BLaER1 (cell line): ENCODE measurements at regions not wholly inside any gene's neighbourhood (a gene's known extent, or its start where the extent isn't known, plus 50 kb on each side); places are given as distances from the start of the nearest gene placed in this dataset.
A peak's percentile ranks its signal among the peaks of the same experiment; 100 is the strongest.

Experiments
- H3K27ac ChIP-seq: shearing (Covaris generic); formaldehyde crosslinking; 2 replicates; pipeline ENCODE4 v1.8.1; 2022
- H3K27me3 ChIP-seq: shearing (Covaris generic); formaldehyde crosslinking; 2 replicates; pipeline ENCODE4 v1.8.1; 2022
- H3K36me3 ChIP-seq: shearing (Covaris generic); formaldehyde crosslinking; 2 replicates; pipeline ENCODE4 v1.8.1; 2022
- H3K4me1 ChIP-seq: shearing (Covaris generic); formaldehyde crosslinking; 2 replicates; pipeline ENCODE4 v1.8.1; 2022
- H3K4me2 ChIP-seq: shearing (Covaris generic); formaldehyde crosslinking; 2 replicates; pipeline ENCODE4 v1.8.1; 2022
- H3K4me3 ChIP-seq: shearing (Covaris generic); formaldehyde crosslinking; 2 replicates; pipeline ENCODE4 v1.8.1; 2022
- H3K9ac ChIP-seq: shearing (Covaris generic); formaldehyde crosslinking; 2 replicates; pipeline ENCODE4 v1.8.1; 2022
- H3K9me3 ChIP-seq: shearing (Covaris generic); formaldehyde crosslinking; 2 replicates; pipeline ENCODE4 v1.8.1; 2022
- H4K20me1 ChIP-seq: shearing (Covaris generic); formaldehyde crosslinking; 2 replicates; pipeline ENCODE4 v1.8.1; 2022
- Cebpa-rat ChIP-seq: shearing (Covaris generic); IDR thresholded peaks from 2 replicates; pipeline ENCODE4 v1.8.1; 2022

DNA sequence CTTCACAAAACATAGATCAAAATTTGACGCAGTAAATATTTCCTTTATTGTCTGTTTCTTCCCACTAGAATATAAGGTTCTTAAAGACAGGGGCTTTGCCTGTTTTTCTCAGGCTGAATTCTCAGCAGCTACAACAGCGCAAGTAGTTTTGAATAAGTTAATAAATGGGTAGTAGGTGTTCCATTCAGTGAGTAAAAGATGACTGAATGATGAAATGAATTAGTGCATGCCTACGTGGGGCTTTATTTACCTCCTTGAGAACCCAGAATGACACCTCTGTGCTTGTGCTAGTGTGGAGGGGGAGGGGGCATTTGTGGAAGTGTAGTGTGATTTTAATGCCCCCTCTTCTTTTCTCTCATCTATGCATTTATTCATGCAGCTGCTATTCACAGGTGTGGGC lies 278.9 kb downstream of the FBXW7 start:
- Histone ChIP-seq H3K27ac (no peak overlapping the region), H3K27me3 (no peaks in the 10 kb centered on the region), H3K4me2 (peak overlapping the region; percentile 68), H3K4me3 (no peak overlapping the region), H3K9ac (no peak overlapping the region), H3K9me3 (peaks cover 10% of the 10 kb centered on the region), H3K4me1 (peaks cover 46% of the 10 kb centered on the region), H3K36me3 (no peaks in the 10 kb centered on the region), H4K20me1 (no peaks in the 10 kb centered on the region)
- TF ChIP-seq Cebpa-rat = no peak

DNA sequence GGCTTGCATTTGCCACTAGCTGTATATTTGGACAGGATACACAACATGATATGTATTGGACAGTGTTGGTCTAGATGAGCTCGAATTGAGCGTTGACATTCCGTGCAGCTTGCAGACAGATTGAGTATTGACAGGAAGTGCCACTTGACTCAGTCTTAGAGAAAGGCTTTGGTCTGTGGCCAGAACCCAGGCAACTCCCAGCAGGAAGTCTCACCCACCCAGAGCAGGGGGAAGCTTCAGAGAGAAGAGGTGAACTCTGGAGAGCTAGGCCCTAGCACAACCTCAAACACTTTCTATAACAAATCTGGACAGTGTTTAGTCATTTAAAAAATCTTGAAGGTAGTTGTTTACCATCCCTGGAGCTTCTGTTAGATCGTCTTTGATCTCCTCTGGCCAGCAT lies 280.5 kb downstream of the FBXW7 start:
- no peak for TF ChIP-seq Cebpa-rat
- Histone ChIP-seq H3K36me3 (no peaks in the 10 kb centered on the region), H4K20me1 (no peaks in the 10 kb centered on the region), H3K9me3 (peaks cover 11% of the 10 kb centered on the region), H3K4me2 (peak overlapping the region; percentile 68), H3K27me3 (no peaks in the 10 kb centered on the region), H3K4me3 (no peak overlapping the region), H3K4me1 (peaks cover 46% of the 10 kb centered on the region), H3K9ac (peak overlapping the region; percentile 37; the same call in 1 of the 2 replicates), H3K27ac (no peak overlapping the region)

DNA sequence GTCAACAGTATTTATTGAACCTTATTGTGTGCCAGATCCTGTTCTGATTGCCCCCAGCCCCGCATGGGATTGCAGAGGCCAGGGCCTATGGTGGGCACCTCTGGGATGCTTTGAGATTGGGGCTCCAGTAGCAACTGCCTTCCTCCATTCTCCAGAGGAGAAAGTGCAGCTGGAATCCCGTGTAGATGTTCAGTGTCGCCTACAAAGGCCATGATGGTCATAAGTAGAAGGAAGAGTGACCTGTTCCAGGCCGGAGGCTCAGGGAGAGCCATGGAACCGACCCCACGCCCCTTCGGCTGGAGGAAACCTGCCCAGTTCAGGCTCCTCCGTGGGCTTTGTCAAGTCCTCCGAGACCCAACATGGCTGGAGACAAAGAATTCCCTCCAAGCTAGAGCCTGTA lies 287.5 kb downstream of the FBXW7 start:
- H3K9ac ChIP-seq = no peak overlapping the region
- no peak for TF ChIP-seq Cebpa-rat
- H3K9me3 ChIP-seq = peaks cover 26% of the 10 kb centered on the region
- H3K27me3 ChIP-seq = no peaks in the 10 kb centered on the region
- H3K4me1 ChIP-seq = peaks cover 23% of the 10 kb centered on the region
- H3K4me3 ChIP-seq = no peak overlapping the region
- no peak overlapping the region for H3K4me2 ChIP-seq
- no peak overlapping the region for H3K27ac ChIP-seq
- H3K36me3 ChIP-seq = no peaks in the 10 kb centered on the region
- no peaks in the 10 kb centered on the region for H4K20me1 ChIP-seq

DNA sequence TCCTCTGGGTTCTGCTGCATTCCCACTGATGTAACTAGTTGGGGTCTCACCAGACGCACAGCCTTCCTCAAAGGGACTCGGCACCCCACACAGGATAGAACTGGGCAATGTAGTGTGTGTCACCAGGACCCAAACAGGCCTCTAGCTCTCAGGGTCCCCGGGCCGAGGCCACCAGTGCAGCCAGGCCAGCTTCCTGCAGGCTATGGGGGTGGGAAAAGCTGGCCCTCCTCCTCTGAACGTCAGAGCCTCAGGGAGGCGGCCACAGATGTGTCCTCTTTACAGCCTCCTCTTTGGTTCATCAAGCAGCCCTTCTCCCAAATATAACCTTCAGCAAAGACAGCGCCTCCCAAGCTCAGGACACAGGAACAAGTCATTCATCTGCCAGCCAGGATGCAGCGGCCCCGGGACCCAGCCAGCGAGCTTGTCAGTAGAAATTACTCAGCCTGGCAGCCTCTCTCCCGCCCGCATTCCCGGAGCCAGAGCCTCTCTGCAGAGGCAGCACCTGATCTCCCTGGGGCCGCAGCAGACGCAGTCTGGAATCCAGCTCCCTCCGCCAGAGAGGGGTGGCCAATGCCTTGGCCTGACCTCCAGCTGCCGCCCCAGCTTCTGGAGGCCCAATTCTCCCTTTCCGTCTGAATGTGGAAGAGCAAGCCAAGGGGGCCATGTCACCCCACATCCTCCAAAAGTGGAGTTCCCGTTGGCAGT lies 288.5 kb downstream of the FBXW7 start:
- Histone ChIP-seq H3K27ac (no peak overlapping the region), H3K36me3 (no peaks in the 10 kb centered on the region), H3K9me3 (peaks cover 26% of the 10 kb centered on the region), H3K4me3 (no peak overlapping the region), H3K9ac (no peak overlapping the region), H3K4me2 (no peak overlapping the region), H3K4me1 (peaks cover 32% of the 10 kb centered on the region), H4K20me1 (no peaks in the 10 kb centered on the region), H3K27me3 (no peaks in the 10 kb centered on the region)
- no peak for TF ChIP-seq Cebpa-rat

DNA sequence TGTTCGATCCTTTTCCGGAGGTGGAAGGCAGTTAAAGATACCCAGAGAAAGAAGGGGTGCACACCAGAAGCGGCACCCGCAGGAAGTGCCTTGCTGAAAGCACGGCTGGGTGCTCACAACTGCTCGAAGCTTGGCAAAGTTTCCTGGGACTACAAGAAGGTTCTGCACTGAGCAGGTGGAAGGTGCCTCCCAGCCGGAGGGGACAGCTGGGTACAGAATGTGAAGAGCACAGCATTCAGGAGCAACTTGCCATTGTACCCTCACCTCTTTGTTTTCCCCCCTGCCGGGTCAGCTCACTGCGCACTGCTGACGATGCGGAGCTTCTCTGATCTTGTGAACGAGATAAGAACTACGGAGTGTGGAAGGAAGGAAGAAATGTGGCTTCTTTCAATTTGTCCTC lies 289.2 kb downstream of the FBXW7 start:
- Histone ChIP-seq H3K4me3 (no peak overlapping the region), H3K9me3 (peaks cover 20% of the 10 kb centered on the region), H4K20me1 (no peaks in the 10 kb centered on the region), H3K4me1 (peaks cover 35% of the 10 kb centered on the region), H3K27ac (no peak overlapping the region), H3K27me3 (no peaks in the 10 kb centered on the region), H3K9ac (no peak overlapping the region), H3K36me3 (no peaks in the 10 kb centered on the region), H3K4me2 (no peak overlapping the region)
- TF ChIP-seq Cebpa-rat = no peak

DNA sequence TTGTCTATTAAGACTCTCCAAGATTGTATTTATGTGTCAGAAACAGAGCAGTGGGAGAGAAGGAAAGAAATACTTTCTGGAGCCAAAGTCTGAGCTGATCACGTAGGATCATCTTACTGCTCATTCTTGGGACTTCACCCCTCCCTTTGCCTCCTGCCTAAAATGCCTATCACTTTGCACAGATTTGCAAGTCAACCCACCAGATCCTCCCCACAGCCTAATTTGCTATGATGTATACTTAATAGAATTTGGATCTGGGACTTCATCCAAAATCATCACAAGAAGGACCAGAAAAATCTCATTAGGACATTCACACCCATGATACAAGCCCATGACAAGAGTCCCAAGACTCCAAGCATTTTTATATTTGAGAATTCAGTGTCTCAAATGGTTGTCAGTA lies 290.2 kb downstream of the FBXW7 start:
- Histone ChIP-seq H3K9me3 (peaks cover 19% of the 10 kb centered on the region), H3K27ac (no peak overlapping the region), H3K4me1 (peaks cover 35% of the 10 kb centered on the region), H3K9ac (no peak overlapping the region), H3K27me3 (no peaks in the 10 kb centered on the region), H3K36me3 (no peaks in the 10 kb centered on the region), H3K4me2 (no peak overlapping the region), H4K20me1 (no peaks in the 10 kb centered on the region), H3K4me3 (no peak overlapping the region)
- no peak for TF ChIP-seq Cebpa-rat

DNA sequence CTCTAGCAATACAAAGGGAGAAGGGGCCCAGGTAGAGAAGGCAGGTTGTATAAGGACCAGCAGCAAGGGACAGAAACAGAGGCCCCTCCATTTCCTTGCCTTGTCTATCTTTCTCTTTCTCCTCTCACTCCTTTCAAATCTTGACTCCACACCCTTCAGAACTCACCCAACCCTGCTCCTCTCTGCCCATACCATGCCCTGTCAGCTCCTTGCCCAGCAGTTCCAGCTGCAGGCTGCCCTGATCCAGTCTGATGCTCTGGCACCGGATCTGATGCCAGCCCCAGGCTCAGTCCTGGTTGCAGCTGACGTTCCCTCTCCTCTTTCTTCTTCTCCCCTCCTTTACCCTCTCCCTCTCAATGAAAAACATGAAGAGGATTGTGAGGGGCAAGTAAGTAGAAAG lies 291.2 kb downstream of the FBXW7 start:
- TF ChIP-seq Cebpa-rat = no peak
- Histone ChIP-seq H3K4me3 (no peak overlapping the region), H3K27me3 (no peaks in the 10 kb centered on the region), H3K36me3 (no peaks in the 10 kb centered on the region), H3K9ac (no peak overlapping the region), H3K9me3 (peaks cover 19% of the 10 kb centered on the region), H3K27ac (no peak overlapping the region), H3K4me2 (peak overlapping the region; percentile 42), H4K20me1 (no peaks in the 10 kb centered on the region), H3K4me1 (peaks cover 35% of the 10 kb centered on the region)

DNA sequence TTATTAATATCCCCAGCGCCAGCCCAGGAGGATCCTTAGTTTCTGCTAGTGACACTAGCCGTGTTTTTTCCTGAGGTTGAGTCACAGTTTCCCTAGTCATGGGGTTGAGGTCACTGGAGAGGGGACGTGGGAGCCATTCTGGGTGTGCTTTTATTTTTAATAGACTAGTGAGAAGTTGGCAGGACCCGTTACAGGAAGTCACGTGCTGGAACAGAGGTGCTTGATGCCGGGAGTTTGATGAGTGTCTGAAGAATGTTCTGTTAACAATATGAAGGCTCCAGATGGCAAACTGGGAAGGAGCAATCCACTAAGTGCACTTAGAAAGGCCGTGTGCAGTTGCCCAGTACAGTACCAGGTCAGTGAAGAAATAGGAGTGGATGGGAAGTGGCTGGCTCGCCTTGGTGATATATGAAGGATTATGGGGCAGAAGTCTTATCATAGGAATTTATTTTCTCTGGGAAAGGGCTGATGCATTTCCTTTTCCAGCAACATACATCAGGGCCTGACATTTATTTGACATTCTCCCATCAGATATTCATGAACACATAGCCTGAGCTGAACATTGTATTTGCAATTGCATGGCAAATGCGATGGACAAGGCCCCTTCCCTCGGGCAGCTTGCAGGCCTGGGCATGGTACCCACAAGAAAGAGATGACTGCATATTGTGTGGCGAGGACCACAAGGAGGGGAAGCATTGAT lies 291.8 kb downstream of the FBXW7 start:
- Histone ChIP-seq H4K20me1 (no peaks in the 10 kb centered on the region), H3K9me3 (peaks cover 19% of the 10 kb centered on the region), H3K36me3 (no peaks in the 10 kb centered on the region), H3K9ac (no peak overlapping the region), H3K4me3 (no peak overlapping the region), H3K27me3 (no peaks in the 10 kb centered on the region), H3K4me2 (peak overlapping the region; percentile 42), H3K4me1 (peaks cover 35% of the 10 kb centered on the region), H3K27ac (no peak overlapping the region)
- TF ChIP-seq Cebpa-rat = no peak

DNA sequence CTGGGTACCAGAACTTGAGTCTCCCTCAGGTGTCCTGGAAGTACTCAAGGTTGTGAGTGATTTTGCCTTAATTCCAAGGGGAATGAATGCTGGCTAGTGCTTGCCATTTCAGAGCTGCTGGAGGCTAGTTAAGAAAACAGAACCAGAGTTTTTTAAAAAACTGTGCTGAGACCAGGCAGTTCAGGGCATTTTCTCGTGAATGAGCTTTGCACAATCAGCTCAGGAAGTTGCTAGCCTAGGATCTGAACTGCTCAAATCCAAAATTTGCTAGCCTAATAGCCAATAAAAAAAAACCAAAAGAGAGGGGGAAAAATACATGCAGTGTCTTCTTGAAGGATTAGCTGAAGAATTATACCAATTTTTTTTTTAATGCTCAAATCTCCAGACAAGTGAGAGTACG lies 292.7 kb downstream of the FBXW7 start:
- H3K9ac ChIP-seq = no peak overlapping the region
- H3K27me3 ChIP-seq = no peaks in the 10 kb centered on the region
- peaks cover 35% of the 10 kb centered on the region for H3K4me1 ChIP-seq
- H3K9me3 ChIP-seq = peaks cover 19% of the 10 kb centered on the region
- TF ChIP-seq Cebpa-rat = no peak
- no peaks in the 10 kb centered on the region for H3K36me3 ChIP-seq
- no peaks in the 10 kb centered on the region for H4K20me1 ChIP-seq
- H3K27ac ChIP-seq = no peak overlapping the region
- H3K4me2 ChIP-seq = peak overlapping the region; percentile 42
- no peak overlapping the region for H3K4me3 ChIP-seq

DNA sequence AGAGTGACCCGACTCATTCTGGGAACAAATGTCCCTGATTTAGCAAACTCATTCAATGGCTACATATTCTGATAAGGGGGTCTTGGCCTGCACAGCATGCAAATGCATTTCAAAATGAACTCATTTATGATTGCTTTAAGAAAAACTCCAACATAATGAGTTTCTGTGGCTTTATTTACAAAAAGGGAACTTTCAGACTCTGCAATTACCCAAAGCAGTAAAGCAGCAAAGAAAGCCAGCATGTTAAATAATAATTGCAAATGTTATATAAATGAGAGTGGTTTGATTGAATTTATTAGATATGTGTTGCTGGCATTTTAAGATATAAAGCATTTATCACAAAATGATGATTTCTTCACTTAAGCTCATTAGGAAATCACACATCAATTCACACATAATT lies 295.7 kb downstream of the FBXW7 start:
- no peaks in the 10 kb centered on the region for H3K27me3 ChIP-seq
- no peak overlapping the region for H3K9ac ChIP-seq
- no peak overlapping the region for H3K4me3 ChIP-seq
- no peaks in the 10 kb centered on the region for H4K20me1 ChIP-seq
- no peak overlapping the region for H3K27ac ChIP-seq
- H3K4me2 ChIP-seq = no peak overlapping the region
- TF ChIP-seq Cebpa-rat = no peak
- H3K4me1 ChIP-seq = peaks cover 26% of the 10 kb centered on the region
- no peaks in the 10 kb centered on the region for H3K36me3 ChIP-seq
- 0 out of 2 replicates have a peak, but pooled peaks cover 7% of the 10 kb centered on the region for H3K9me3 ChIP-seq
